Cardiac fibroblast (primary cell): ENCODE measurements at regions not wholly inside any gene's neighbourhood (a gene's known extent, or its start where the extent isn't known, plus 50 kb on each side); places are given as distances from the start of the nearest gene placed in this dataset.

ENCODE experiments used
- DNase-seq, 2 donors: peaks; one replicate each; pipeline versions ENCODE4 v3.0.0 to v3.0.0-alpha.2; 2010; ENCODE audit warnings: low read depth in 2 of 2
- H3K4me3 ChIP-seq, 2 donors: replicated peaks in 1 of 2; 1 replicate in 1 of 2; 2 replicates in 1 of 2; pipeline ENCODE4 v1.5.1; 2011; ENCODE audit warnings: low read depth in 2 of 2, low read length in 2 of 2, mild to moderate bottlenecking in 2 of 2, moderate library complexity in 1 of 2
- TF ChIP-seq, protein P1 (sequence below): IDR thresholded peaks from one replicate; pipeline ENCODE4 v1.5.1; 2011; ENCODE audit warnings: low read depth, mild to moderate bottlenecking, low read length, inconsistent platforms

DNA sequence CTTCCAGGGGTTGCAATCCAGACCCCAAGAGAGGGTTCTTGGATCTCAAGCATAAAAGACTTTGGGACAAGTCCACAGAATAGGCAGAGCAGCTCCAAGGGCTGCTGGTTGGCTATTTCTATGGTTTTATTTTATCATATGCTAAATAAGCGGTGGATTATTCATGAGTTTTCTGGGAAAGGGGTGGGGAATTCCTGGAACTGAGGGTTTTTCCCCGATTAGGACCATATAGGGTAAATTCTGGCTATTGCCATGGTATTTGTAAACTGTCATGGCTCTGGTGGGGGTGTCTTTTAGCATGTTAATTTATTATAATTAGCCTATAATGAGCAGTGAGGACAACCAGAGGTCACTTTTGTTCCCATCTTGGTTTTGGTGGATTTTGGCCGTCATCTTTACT is 270.9 kb upstream of the PLXNA2 start:
- TF ChIP-seq, protein P1, sequence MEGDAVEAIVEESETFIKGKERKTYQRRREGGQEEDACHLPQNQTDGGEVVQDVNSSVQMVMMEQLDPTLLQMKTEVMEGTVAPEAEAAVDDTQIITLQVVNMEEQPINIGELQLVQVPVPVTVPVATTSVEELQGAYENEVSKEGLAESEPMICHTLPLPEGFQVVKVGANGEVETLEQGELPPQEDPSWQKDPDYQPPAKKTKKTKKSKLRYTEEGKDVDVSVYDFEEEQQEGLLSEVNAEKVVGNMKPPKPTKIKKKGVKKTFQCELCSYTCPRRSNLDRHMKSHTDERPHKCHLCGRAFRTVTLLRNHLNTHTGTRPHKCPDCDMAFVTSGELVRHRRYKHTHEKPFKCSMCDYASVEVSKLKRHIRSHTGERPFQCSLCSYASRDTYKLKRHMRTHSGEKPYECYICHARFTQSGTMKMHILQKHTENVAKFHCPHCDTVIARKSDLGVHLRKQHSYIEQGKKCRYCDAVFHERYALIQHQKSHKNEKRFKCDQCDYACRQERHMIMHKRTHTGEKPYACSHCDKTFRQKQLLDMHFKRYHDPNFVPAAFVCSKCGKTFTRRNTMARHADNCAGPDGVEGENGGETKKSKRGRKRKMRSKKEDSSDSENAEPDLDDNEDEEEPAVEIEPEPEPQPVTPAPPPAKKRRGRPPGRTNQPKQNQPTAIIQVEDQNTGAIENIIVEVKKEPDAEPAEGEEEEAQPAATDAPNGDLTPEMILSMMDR = no peak
- H3K4me3 ChIP-seq = no peak overlapping the region
- DNase-seq = no peak

GRCh38 chr1:208516780-208517179 is 272.6 kb upstream of the PLXNA2 start:
- no peak overlapping the region for H3K4me3 ChIP-seq
- no peak for DNase-seq
- TF ChIP-seq, protein P1 = no peak

DNA sequence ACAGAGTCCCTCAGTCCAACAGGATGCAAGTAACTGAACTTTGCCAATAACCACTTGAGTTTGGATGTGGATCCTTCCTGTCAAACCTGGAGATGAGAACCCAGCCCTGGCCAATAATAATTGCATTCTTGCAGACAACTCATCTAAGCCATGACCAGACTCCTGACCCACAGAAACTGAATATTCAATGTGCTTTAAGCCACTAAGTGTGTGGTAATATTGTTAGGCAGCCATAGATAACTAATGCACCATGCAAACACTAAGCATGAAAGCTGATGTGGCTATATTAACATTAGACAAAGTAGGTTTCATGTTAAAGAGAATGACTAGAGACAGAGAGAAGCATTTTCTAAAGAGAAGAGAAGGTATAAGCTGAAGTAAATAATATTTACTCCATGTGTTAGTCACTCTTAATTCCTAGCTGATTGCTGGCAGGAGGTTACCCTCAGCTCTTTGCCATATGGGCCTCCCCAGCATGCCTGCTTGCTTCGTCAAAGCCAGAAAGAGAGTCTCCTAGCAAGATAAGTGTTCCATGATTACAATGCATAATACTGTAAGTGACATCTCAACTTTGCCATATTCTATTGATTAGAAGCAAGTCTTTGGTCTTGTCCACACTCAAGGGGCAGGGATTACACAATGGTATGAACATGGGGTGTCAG is 276.4 kb upstream of the PLXNA2 start:
- TF ChIP-seq, protein P1 = no peak
- H3K4me3 ChIP-seq = no peak overlapping the region
- DNase-seq = no peak

DNA sequence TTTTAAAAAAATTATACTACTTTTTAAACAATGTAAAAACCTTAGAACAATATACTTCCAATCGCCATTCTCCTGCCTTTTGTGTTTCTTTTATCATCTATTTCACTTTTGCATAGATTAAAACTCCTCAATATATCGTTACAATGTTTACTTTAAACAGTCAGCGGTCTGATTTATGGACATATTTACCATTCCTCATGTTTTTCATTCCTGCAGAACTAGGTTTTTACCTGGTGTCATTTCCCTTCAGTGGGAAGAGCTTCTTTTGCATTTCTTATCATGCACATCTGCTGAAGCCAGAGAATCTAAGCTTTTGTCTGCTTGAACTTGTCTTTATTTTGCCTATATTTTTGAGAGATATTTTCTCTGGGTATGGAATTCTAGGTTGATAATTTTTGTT is 277.4 kb upstream of the PLXNA2 start:
- no peak overlapping the region for H3K4me3 ChIP-seq
- no peak for DNase-seq
- TF ChIP-seq, protein P1 = no peak

DNA sequence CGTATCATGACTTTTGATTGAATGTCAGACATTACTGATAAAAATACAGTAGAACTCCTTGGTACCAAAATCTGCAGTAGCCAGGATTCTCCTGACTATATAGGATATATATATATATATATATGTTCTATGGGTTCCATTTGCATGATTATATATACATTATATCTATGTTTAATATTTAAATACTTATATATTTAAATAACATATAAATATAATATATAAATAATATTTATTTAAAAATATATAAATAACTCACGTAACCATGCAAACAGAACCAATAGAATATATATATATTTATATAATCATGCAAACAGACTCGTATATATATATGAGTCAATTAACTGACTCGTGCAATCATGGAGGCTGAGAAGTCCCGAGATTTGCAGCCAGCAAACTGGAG is 278.8 kb upstream of the PLXNA2 start:
- TF ChIP-seq, protein P1 = no peak
- DNase-seq = no peak
- H3K4me3 ChIP-seq = no peak overlapping the region

- no peak overlapping the region for H3K4me3 ChIP-seq
- TF ChIP-seq, protein P1 = no peak
- no peak for DNase-seq
Observed at GRCh38 chr1:208524376-208524775, 280.2 kb upstream of the PLXNA2 start.

DNA sequence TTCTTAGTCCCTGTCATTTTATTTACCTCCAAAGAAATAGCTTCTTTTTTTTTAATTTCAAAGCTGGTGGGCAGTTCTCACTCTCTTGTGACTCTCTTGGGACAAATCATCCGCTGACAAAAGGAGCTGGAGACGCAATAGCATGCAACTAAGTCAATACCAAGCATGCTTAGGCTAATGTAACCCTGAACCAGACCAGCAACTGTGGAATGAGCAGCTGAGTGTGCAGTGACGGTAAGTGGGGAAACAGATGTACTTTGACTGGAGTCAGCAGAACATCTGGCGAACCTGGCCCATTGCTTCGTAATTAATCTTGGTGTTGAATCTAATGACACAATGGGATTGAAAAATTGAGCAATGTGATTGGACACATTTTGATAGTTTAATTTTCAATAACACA is 280.7 kb upstream of the PLXNA2 start:
- H3K4me3 ChIP-seq = no peak overlapping the region
- TF ChIP-seq, protein P1 = no peak
- no peak for DNase-seq
